ENCODE measurements at regions not wholly inside any gene's neighbourhood (a gene's known extent, or its start where the extent isn't known, plus 50 kb on each side); places are given as distances from the start of the nearest gene placed in this dataset.
"Not testable (repeated sequence)": the region's sequence is repeated elsewhere in the genome, so short reads cannot be mapped to it uniquely, and the experiment has no call there.

- DNase-seq (ENCODE audit: low spot score) = no peak
Observed at GRCh38 chr1:214980921-214981320, 101.6 kb upstream of the KCNK2 start.

DNA sequence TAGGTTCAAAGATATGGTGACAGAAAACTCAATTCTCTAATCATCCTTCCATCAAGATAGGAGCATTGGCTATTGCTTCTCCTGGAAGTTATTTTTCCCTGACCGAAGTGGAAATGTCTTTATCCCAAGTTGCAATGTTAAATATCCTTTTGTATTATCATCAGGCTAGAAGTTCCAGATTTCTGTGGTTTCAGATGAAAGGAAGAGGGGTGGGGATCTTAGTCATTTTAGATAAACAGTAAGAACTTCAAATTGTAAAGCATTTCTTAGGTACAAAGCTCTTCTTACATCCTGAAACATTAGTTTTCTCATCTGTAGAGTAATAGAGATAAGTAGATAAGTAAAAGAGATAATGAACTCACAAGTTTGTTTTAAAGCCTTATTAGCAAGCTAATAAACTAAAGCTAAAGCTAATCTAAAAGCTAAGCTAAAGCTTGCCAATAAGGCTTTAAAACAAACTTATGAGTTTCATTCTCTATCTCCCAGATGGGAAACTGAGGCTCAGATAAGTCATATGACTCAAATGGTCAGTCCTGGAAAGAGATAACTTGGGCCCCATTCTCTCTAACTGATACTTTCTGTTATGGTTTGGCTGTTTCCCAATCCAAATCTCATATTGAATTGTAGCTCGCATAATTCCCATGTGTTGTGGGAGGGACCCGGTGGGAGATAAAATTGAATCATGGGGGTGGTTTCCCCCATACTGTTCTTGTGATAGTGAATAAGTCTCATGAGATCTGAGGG lies 99.2 kb upstream of the KCNK2 start:
- no peak for DNase-seq (ENCODE audit: low spot score)

GRCh38 chr1:214989341-214989740 lies 93.2 kb upstream of the KCNK2 start:
- DNase-seq (ENCODE audit: low spot score) = no peak

DNA sequence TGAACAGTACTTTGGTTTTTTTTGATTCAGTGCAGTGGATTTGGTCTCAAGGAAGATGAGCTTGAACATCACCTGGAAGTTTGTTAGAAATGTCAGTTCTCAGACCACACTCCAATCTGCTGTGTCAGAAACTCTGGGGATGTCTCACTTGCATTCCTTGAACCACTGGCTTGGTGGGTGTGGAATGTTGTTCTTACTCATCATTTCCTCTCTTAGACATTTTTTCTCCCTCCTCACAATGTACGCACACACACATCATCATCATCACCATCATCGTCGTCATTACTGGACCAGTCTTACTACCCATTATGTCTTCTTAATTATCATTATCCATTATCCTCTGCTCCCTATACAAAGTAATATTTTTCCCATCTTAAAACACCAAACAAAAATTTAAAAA lies 91.9 kb upstream of the KCNK2 start:
- no peak for DNase-seq (ENCODE audit: low spot score)

DNA sequence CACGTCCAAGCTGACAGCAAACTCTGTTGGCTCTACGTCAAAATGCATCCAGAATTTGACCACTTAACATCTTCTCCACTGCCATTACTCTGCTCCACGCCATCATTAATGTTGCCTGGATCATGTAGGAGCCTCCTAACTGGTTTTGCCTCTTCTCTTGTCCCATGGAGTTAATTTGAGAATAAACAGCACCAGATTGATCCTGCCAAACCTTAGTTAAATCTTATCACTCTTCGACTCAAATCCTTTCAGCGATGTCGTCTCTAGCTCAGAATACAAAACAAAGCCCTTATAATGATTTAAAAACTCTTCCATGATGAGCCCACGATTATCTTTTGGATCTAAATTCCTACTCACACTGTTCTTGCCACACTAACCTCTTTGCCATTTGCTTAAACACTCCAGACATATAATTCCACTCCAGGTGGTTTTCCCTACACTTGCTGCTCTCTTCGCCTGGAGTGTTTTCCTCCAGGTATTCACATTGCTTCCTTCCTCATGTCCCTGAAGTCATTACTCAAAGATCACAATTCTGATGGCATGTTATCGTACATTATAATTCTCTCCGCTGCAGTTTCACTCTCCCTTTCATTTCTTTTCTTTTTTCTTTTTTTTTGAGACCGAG lies 90.7 kb upstream of the KCNK2 start:
- no peak for DNase-seq (ENCODE audit: low spot score)

DNA sequence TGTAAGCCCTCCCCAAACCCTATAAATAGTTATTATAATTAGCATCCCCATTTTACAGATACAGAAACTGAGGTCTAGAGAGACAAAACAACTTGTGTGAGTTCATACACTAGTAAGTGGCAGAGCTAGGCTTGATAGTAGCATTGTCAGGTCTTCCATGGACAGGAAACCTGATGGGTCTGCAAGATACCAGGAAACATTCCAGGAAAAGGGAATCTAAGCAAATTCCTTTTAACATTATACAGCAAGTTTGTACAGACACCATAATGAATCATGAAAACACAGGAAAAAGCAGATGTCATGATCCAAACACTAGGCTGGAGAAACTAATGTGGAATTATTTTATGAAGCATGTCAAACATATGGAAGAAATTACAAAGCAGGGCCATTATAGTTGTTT lies 89.1 kb upstream of the KCNK2 start:
- DNase-seq (ENCODE audit: low spot score) = no peak

GRCh38 chr1:214997685-214998084 lies 84.9 kb upstream of the KCNK2 start:
- no peak for DNase-seq (ENCODE audit: low spot score)

DNA sequence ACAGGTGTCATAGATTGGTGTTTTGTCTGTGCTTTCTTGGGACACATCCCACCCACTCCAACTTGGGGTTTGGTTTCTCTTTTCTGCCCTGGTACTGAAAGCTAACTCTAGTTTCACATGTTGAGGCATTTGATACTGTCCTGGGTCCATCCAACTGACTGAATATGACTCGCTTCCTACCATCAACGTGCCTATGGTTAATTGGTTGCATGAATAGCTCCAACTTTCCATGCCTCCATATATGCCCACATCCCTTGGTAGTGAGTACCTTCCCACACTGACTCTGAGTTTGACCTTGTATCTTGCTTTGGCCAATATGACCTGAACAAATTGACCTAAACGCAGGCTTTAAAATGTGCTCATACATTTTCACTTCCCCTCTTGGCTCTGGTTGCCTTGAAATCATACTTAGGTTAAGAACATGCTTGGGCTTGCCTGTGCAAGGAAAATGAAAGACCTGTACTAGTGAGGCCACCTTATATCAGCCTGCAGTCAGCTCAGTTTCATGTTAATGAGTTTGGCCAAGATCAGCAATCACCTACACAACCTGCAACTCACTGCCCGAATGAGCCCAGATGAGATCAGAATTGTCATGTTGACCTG lies 81.0 kb upstream of the KCNK2 start:
- DNase-seq (ENCODE audit: low spot score) = no peak

- DNase-seq (ENCODE audit: low spot score) = no peak
Observed at GRCh38 chr1:215002471-215002870, 80.1 kb upstream of the KCNK2 start.

DNA sequence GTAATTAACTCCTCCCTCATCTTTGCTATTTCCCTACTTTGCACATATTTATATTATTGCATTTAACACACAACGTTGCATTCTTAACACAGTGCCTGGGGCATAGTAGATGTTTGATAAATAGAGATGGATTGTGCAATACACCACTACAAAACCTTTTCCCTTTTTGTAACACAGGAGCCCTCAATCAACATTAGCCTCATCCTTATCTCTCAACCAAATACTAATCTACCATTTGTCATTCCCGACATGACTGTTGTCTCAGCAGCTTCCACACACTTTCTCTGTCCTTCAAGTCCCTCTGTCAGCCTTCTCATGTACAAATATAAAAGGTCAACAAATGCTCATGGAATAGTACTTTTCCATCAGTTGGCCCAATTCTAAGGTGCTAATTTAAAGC lies 78.9 kb upstream of the KCNK2 start:
- DNase-seq (ENCODE audit: low spot score) = no peak

GRCh38 chr1:215004121-215004827 lies 78.3 kb upstream of the KCNK2 start:
- DNase-seq (ENCODE audit: low spot score) = no peak

DNA sequence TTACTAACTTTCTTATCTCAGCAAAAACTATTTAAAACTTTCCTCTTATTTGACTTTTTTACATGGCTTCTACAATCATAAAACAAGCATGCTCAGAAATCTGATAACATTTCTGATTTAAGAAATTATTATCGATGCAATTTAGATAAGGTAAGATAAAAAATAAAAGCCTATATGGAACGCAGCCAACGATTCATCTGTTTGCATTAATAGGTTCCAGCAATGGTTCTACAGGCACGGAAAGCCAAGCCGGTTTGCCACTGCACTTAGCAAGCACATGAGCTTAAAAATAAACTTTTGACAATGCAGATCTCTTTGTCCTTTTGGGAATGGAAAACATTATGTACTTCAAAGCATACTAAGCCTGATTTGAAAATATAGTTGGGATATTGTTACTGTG lies 77.5 kb upstream of the KCNK2 start:
- DNase-seq (ENCODE audit: low spot score) = no peak

DNA sequence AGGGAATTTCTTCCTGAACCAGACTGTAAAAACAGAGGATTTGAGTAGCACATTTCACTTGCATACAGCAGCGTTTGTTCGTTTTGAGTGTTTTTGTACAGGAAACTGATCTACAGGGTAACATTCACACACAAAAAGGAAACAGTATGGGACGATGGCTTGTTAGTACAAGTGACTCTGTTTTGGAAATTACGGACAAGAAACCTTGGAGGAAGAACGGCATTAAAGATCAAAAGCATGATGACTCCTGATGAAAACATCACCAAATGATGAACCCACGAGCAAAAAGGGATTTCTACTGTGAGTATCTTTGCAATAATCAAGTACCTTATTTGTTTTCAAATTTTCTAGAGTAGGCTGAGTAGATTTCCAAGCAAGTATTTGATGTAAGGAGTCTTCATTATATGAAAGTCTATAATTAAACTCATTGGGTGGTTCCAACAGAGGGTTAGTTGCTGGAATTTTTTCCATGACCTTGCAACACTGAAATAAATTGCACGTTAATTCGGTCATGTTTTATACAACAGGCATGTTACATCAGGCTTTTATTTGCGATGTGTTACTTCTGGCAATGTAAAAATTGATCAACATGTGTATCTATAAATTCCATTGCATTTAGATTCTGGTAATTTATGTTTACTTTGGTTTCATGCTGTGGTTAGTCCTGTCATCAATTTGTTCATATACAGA lies 76.7 kb upstream of the KCNK2 start:
- DNase-seq (ENCODE audit: low spot score) = no peak

DNA sequence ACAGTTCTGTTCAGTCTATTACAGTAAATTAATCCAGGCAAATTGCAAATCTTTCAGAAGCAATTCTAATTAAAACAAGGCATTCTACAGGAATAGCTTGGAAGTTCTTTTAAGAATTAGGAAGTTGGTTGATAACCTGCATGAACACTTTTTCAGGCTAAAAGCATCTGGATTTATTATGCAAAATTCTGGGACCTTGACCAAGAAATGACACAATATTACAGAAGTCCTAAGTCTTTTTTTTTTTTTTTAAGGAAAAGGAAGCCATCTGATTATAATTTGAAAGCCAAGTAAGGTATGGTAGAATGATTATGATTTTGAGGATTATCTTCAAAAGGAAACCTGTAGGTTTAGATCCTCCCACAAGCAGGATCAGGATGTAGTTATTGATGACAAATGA lies 74.7 kb upstream of the KCNK2 start:
- no peak for DNase-seq (ENCODE audit: low spot score)

DNA sequence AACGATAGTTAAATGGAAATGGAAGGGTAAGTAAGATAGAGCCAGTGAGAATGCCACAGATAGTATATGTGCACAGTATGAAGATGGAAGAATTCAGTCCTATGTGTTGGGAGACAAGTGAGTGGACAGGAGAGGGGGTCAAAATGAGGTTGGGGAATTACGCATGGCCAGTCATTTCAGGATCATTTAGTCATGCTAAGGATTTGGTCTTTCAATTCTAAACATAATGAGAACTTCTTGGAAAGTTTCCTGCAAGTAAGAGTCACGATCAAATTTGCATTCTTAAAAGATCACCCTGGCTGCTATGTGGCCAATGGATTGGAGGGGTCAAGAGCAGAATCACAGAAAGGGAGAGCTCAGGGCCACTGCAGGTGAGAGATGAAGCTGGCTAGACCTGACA lies 64.0 kb upstream of the KCNK2 start:
- no peak for DNase-seq (ENCODE audit: low spot score)

DNA sequence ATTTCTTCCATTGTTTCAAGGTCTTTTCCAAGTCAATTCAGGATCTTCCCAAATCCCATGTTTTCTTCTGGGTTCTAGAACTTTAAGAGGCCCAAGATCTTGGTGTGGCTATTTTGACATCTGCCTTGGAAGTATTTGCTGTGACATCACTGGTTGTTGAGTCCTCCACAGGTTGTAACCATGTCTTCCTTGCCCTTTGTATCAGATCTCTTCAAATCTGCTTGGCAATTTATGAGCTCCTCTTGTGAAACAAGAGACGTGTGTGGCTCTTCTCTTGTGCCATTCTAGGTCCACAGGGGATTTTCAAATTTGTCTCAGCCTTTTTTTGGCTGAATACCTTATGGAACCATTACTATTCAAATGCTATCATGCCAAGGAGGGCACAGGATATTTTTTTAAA lies 60.3 kb upstream of the KCNK2 start:
- DNase-seq (ENCODE audit: low spot score) = no peak

GRCh38 chr1:215022741-215023141 lies 59.8 kb upstream of the KCNK2 start:
- no peak for DNase-seq (ENCODE audit: low spot score)

GRCh38 chr1:215023155-215023832 lies 59.2 kb upstream of the KCNK2 start:
- DNase-seq (ENCODE audit: low spot score) = no peak

- DNase-seq (ENCODE audit: low spot score) = no peak
Observed at GRCh38 chr1:215028954-215029353, 53.6 kb upstream of the KCNK2 start.

GRCh38 chr1:215030581-215030980 lies 52.0 kb upstream of the KCNK2 start:
- not testable (repeated sequence) for DNase-seq (ENCODE audit: low spot score)

DNA sequence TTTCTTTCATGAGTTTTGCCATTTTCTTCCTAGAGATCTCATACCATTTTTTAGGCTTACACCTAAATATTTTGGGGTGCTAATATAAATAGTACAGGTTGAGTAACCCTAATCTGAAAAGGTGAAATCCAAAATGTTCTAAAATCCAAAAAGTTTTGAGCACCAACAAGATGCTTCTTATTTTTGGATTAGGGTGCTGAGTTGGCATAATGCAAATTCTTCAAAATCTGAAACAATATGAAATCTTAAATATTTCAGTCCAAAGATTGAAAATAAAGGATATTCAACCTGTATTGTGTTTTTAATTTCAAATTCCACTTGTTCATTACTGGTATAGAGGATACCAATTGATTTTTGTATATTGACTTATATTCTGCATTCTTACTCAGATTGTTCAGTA lies 51.1 kb upstream of the KCNK2 start:
- DNase-seq (ENCODE audit: low spot score) = no peak
